Endodermal cell (in vitro differentiated cells): ENCODE measurements at regions not wholly inside any gene's neighbourhood (a gene's known extent, or its start where the extent isn't known, plus 50 kb on each side); places are given as distances from the start of the nearest gene placed in this dataset.

Source experiments
- DNase-seq: peaks from one replicate; pipeline ENCODE4 v3.0.0-alpha.2; 2017
- H3K27ac ChIP-seq: 2 replicates; pipeline ENCODE4 v1.5.1; 2013; ENCODE audit warnings: mild to moderate bottlenecking, low read depth, low read length, moderate library complexity
- H3K27me3 ChIP-seq: 2 replicates; pipeline ENCODE4 v1.6.1; 2013; ENCODE audit warnings: mild to moderate bottlenecking, low read length, moderate library complexity; ENCODE audit not compliant: insufficient read depth, control insufficient read depth, poor library complexity, severe bottlenecking
- H3K36me3 ChIP-seq: 2 replicates; pipeline ENCODE4 v1.7.0; 2013; ENCODE audit warnings: mild to moderate bottlenecking, low read length, moderate library complexity; ENCODE audit not compliant: control insufficient read depth, insufficient read depth
- H3K4me1 ChIP-seq: one replicate; pipeline ENCODE4 v1.7.0; 2013; ENCODE audit warnings: low read length; ENCODE audit not compliant: control insufficient read depth, insufficient read depth
- H3K4me3 ChIP-seq: 2 replicates; pipeline ENCODE4 v1.5.1; 2013; ENCODE audit warnings: mild to moderate bottlenecking, low read length, moderate library complexity
- H3K9ac ChIP-seq: 2 replicates; pipeline ENCODE4 v1.6.1; 2013; ENCODE audit warnings: mild to moderate bottlenecking, low read length, moderate library complexity; ENCODE audit not compliant: poor library complexity, severe bottlenecking; ENCODE audit errors: extremely low read depth
- H3K9me3 ChIP-seq: 2 replicates; pipeline ENCODE4 v1.6.1; 2013; ENCODE audit warnings: mild to moderate bottlenecking, low read length, moderate library complexity; ENCODE audit not compliant: control insufficient read depth
- H3K27ac Mint-ChIP-seq: 2 replicates; pipeline ENCODE4 v1.8.0; 2020; ENCODE audit warnings: mixed read lengths
- H3K27me3 Mint-ChIP-seq: 2 replicates; pipeline ENCODE4 v1.8.0; 2021; ENCODE audit warnings: mild to moderate bottlenecking, mixed read lengths; ENCODE audit not compliant: insufficient read depth
- H3K36me3 Mint-ChIP-seq: 2 replicates; pipeline ENCODE4 v1.8.0; 2020; ENCODE audit warnings: low read depth, mixed read lengths
- H3K4me1 Mint-ChIP-seq: 2 replicates; pipeline ENCODE4 v1.8.0; 2020; ENCODE audit warnings: mixed read lengths
- H3K4me3 Mint-ChIP-seq: 2 replicates; pipeline ENCODE4 v1.8.0; 2020; ENCODE audit warnings: mild to moderate bottlenecking, moderate library complexity, mixed read lengths
- H3K9me3 Mint-ChIP-seq: 2 replicates; pipeline ENCODE4 v1.8.0; 2020; ENCODE audit warnings: mild to moderate bottlenecking, mixed read lengths
- CTCF ChIP-seq: fragments of 200-600 bp; sonication (generic); conservative IDR thresholded peaks from 2 replicates; pipeline ENCODE4 v1.5.0; 2021; ENCODE audit warnings: antibody characterized with exemption, mild to moderate bottlenecking
- WGBS, 2 experiments: methylation state at CpG; one replicate each; pipeline versions ENCODE4 v1.1.5 to v1.1.7; 2013; ENCODE audit warnings: missing lambda C conversion rate in 2 of 2, mixed read lengths in 1 of 2; ENCODE audit not compliant: insufficient coverage in 1 of 2, insufficient read length in 1 of 2; 5-methylcytosine and 5-hydroxymethylcytosine counted together

GRCh38 chr12:5305425-5305824 is 126.5 kb upstream of the NTF3 start:
- 91 to 100% methylated on average over 6 to 7 of the region's 7 CpGs for WGBS, 2 experiments
- no peak overlapping the region for H3K27ac ChIP-seq
- no peaks in the 10 kb centered on the region for H3K9me3 ChIP-seq
- H3K27me3 ChIP-seq: peaks cover 70% of the 10 kb centered on the region
- Mint-ChIP-seq H3K27me3 (peaks cover 49% of the 10 kb centered on the region), H3K27ac (no peak overlapping the region), H3K36me3 (no peaks in the 10 kb centered on the region), H3K4me3 (no peak overlapping the region), H3K9me3 (no peaks in the 10 kb centered on the region), H3K4me1 (peaks cover 28% of the 10 kb centered on the region)
- no peak overlapping the region for H3K9ac ChIP-seq
- peaks cover 10% of the 10 kb centered on the region for H3K4me1 ChIP-seq
- H3K36me3 ChIP-seq: no peaks in the 10 kb centered on the region
- DNase-seq: no peak
- no peak overlapping the region for H3K4me3 ChIP-seq
- TF ChIP-seq CTCF: no peak

- WGBS, 2 experiments: 93 to 100% methylated on average over 1 to 2 of the region's 4 CpGs
- Histone ChIP-seq H3K27me3 (peaks cover 70% of the 10 kb centered on the region), H3K4me1 (peaks cover 10% of the 10 kb centered on the region), H3K4me3 (no peak overlapping the region), H3K9me3 (no peaks in the 10 kb centered on the region), H3K9ac (no peak overlapping the region), H3K36me3 (no peaks in the 10 kb centered on the region), H3K27ac (no peak overlapping the region)
- Mint-ChIP-seq H3K36me3 (no peaks in the 10 kb centered on the region), H3K4me3 (no peak overlapping the region), H3K27me3 (peaks cover 49% of the 10 kb centered on the region), H3K27ac (no peak overlapping the region), H3K4me1 (peaks cover 28% of the 10 kb centered on the region), H3K9me3 (no peaks in the 10 kb centered on the region)
- no peak for DNase-seq
- TF ChIP-seq CTCF: no peak
Observed at GRCh38 chr12:5305886-5306545, 125.9 kb upstream of the NTF3 start.

- H3K27me3 Mint-ChIP-seq: peaks cover 58% of the 10 kb centered on the region
- H3K27me3 ChIP-seq: peaks cover 70% of the 10 kb centered on the region
- H3K4me3 Mint-ChIP-seq: no peak overlapping the region
- H3K27ac Mint-ChIP-seq: no peak overlapping the region
- WGBS, 2 experiments: 64 to 74% methylated on average over 2 to 3 of the region's 3 CpGs
- H3K4me1 ChIP-seq: peaks cover 6% of the 10 kb centered on the region
- TF ChIP-seq CTCF: no peak
- H3K9me3 Mint-ChIP-seq: no peaks in the 10 kb centered on the region
- H3K27ac ChIP-seq: no peak overlapping the region
- peaks cover 21% of the 10 kb centered on the region for H3K4me1 Mint-ChIP-seq
- H3K4me3 ChIP-seq: no peak overlapping the region
- no peak for DNase-seq
- no peaks in the 10 kb centered on the region for H3K36me3 ChIP-seq
- no peaks in the 10 kb centered on the region for H3K36me3 Mint-ChIP-seq
- no peaks in the 10 kb centered on the region for H3K9me3 ChIP-seq
- H3K9ac ChIP-seq: no peak overlapping the region
Observed at GRCh38 chr12:5307065-5307464, 124.8 kb upstream of the NTF3 start.
